CD4-positive, alpha-beta T cell (primary cell): ENCODE measurements at regions not wholly inside any gene's neighbourhood (a gene's known extent, or its start where the extent isn't known, plus 50 kb on each side); places are given as distances from the start of the nearest gene placed in this dataset.

Experiments used
- ATAC-seq: fragments of 200-7000 bp; cut with Tn5 transposase; one replicate; pipeline ENCODE4 v1.10.0; 2022; ENCODE audit warnings: mild to moderate bottlenecking; ENCODE audit not compliant: poor library complexity
- CTCF ChIA-PET: fragments of 350-600 bp; sonication (Branson Sonifier 250); formaldehyde crosslinking; loops from one replicate; lab custom pipeline; 2021; ENCODE audit warnings: antibody characterized with exemption, inconsistent platforms; lab: Charles Lee
- POLR2A ChIA-PET: fragments of 350-600 bp; sonication (Branson Sonifier 250); formaldehyde crosslinking; loops from one replicate; lab custom pipeline; 2021; ENCODE audit warnings: antibody characterized with exemption, inconsistent platforms; lab: Charles Lee
- DNase-seq, 14 experiments: peaks; one replicate each; pipeline ENCODE4 v3.0.0-alpha.2; 2013 to 2020; ENCODE audit warnings: mixed read lengths in 2 of 14
- H3K27ac ChIP-seq, 2 donors: one replicate each; pipeline versions ENCODE4 v1.5.1 to v1.7.0; 2013; ENCODE audit warnings: low read length in 2 of 2, low read depth in 1 of 2, mild to moderate bottlenecking in 1 of 2
- H3K27me3 ChIP-seq, 2 experiments: 1 replicate in 1 of 2; 2 replicates in 1 of 2; pipeline versions ENCODE4 v1.6.1 to v1.7.0; 2013; ENCODE audit warnings: low read length in 2 of 2, control low read depth in 1 of 2, mild to moderate bottlenecking in 1 of 2, moderate library complexity in 1 of 2; ENCODE audit not compliant: insufficient read depth in 2 of 2, control insufficient read depth in 1 of 2
- H3K36me3 ChIP-seq: one replicate; pipeline ENCODE4 v1.6.1; 2013; ENCODE audit warnings: low read length, control low read depth; ENCODE audit not compliant: insufficient read depth
- H3K4me1 ChIP-seq: one replicate; pipeline ENCODE4 v1.6.1; 2013; ENCODE audit warnings: low read length, control low read depth; ENCODE audit not compliant: insufficient read depth
- H3K4me3 ChIP-seq: one replicate; pipeline ENCODE4 v1.5.1; 2013; ENCODE audit warnings: mild to moderate bottlenecking, low read length, moderate library complexity
- H3K9me3 ChIP-seq, 2 experiments: 1 replicate in 1 of 2; 2 replicates in 1 of 2; pipeline versions ENCODE4 v1.6.1 to v1.7.0; 2013; ENCODE audit warnings: low read length in 2 of 2, mild to moderate bottlenecking in 2 of 2, control low read depth in 1 of 2, moderate library complexity in 1 of 2; ENCODE audit not compliant: control insufficient read depth in 1 of 2, insufficient read depth in 1 of 2
- H3K27ac Mint-ChIP-seq: one replicate; pipeline ENCODE4 v1.8.0; 2020; ENCODE audit warnings: mixed read lengths
- H3K27me3 Mint-ChIP-seq: one replicate; pipeline ENCODE4 v1.8.0; 2021; ENCODE audit warnings: mixed read lengths
- H3K36me3 Mint-ChIP-seq: one replicate; pipeline ENCODE4 v1.8.0; 2021; ENCODE audit warnings: low read depth, mixed read lengths
- H3K4me1 Mint-ChIP-seq: one replicate; pipeline ENCODE4 v1.8.0; 2021; ENCODE audit warnings: low read depth, mixed read lengths
- H3K4me3 Mint-ChIP-seq: one replicate; pipeline ENCODE4 v1.8.0; 2020; ENCODE audit warnings: mild to moderate bottlenecking, mixed read lengths
- H3K9me3 Mint-ChIP-seq: one replicate; pipeline ENCODE4 v1.8.0; 2020; ENCODE audit warnings: mixed read lengths
- CTCF ChIP-seq: fragments of 200-600 bp; IDR thresholded peaks from one replicate; pipeline ENCODE4 v1.8.0; 2022; ENCODE audit warnings: antibody characterized with exemption, mild to moderate bottlenecking
- intact Hi-C, 2 experiments: fragments of 100-400 bp; cut with DNase I in 1 of 2; cut with micrococcal nuclease in 1 of 2; formaldehyde crosslinking; loops; one replicate each; pipeline versions ENCODE4 v1.15.1 to v1.9.0; 2023 to 2025; cut with DNase I, micrococcal nuclease

GRCh38 chr4:180953572-180953971, 1289.6 kb upstream of the TENM3 start:
- no peak for TF ChIP-seq CTCF
- DNase-seq (no peak), ATAC-seq (no peak)
- Mint-ChIP-seq H3K27me3 (no peaks in the 10 kb centered on the region), H3K27ac (no peak overlapping the region), H3K36me3 (no peaks in the 10 kb centered on the region), H3K4me1 (no peaks in the 10 kb centered on the region), H3K4me3 (no peak overlapping the region), H3K9me3 (peaks cover 5% of the 10 kb centered on the region)
- ChIA-PET CTCF (no interaction called here), POLR2A (no interaction called here)
- Histone ChIP-seq H3K4me1 (no peaks in the 10 kb centered on the region), H3K27me3 (no peaks in the 10 kb centered on the region), H3K27ac (no peak overlapping the region), H3K9me3 (no peaks in the 10 kb centered on the region), H3K4me3 (no peak overlapping the region), H3K36me3 (no peaks in the 10 kb centered on the region)
- intact Hi-C loops = no loop called here

GRCh38 chr4:180960743-180961401, 1282.3 kb upstream of the TENM3 start:
- H3K4me3 Mint-ChIP-seq = no peak overlapping the region
- H3K27me3 Mint-ChIP-seq = no peaks in the 10 kb centered on the region
- ChIA-PET CTCF (no interaction called here), POLR2A (no interaction called here)
- no peak for ATAC-seq
- H3K36me3 Mint-ChIP-seq = no peaks in the 10 kb centered on the region
- no peak overlapping the region for H3K27ac Mint-ChIP-seq
- no peak overlapping the region for H3K27ac ChIP-seq
- no peak for DNase-seq
- TF ChIP-seq CTCF = no peak
- no peak overlapping the region for H3K4me3 ChIP-seq
- H3K36me3 ChIP-seq = no peaks in the 10 kb centered on the region
- H3K4me1 Mint-ChIP-seq = no peaks in the 10 kb centered on the region
- intact Hi-C loops = no loop called here
- H3K9me3 ChIP-seq = no peaks in the 10 kb centered on the region
- peaks cover 3% of the 10 kb centered on the region for H3K9me3 Mint-ChIP-seq
- no peaks in the 10 kb centered on the region for H3K4me1 ChIP-seq
- H3K27me3 ChIP-seq = no peaks in the 10 kb centered on the region

GRCh38 chr4:180962268-180962667, 1280.9 kb upstream of the TENM3 start:
- Histone ChIP-seq H3K9me3 (no peaks in the 10 kb centered on the region), H3K36me3 (no peaks in the 10 kb centered on the region), H3K4me1 (no peaks in the 10 kb centered on the region), H3K4me3 (no peak overlapping the region), H3K27ac (no peak overlapping the region), H3K27me3 (no peaks in the 10 kb centered on the region)
- no peaks in the 10 kb centered on the region for H3K36me3 Mint-ChIP-seq
- H3K4me1 Mint-ChIP-seq = no peaks in the 10 kb centered on the region
- no peak overlapping the region for H3K4me3 Mint-ChIP-seq
- peaks cover 3% of the 10 kb centered on the region for H3K9me3 Mint-ChIP-seq
- DNase-seq = no peak
- ChIA-PET CTCF (no interaction called here), POLR2A (no interaction called here)
- no peak overlapping the region for H3K27ac Mint-ChIP-seq
- ATAC-seq = no peak
- H3K27me3 Mint-ChIP-seq = no peaks in the 10 kb centered on the region
- intact Hi-C loops = no loop called here
- TF ChIP-seq CTCF = no peak
